Ovary (tissue), 3 donors: ENCODE measurements at regions not wholly inside any gene's neighbourhood (a gene's known extent, or its start where the extent isn't known, plus 50 kb on each side); places are given as distances from the start of the nearest gene placed in this dataset.

Experiments
- CTCF ChIP-seq, 3 donors: fragments of 450-650 bp in 2 of 3; fragments of 200-600 bp in 1 of 3; IDR thresholded peaks; one replicate each; pipeline versions ENCODE4 v1.5.1 to v1.8.0; 2016 to 2022; ENCODE audit warnings: antibody characterized with exemption in 3 of 3, mild to moderate bottlenecking in 1 of 3
- EP300 ChIP-seq: sonication (generic); formaldehyde crosslinking; IDR thresholded peaks from one replicate; pipeline ENCODE4 v1.6.1; 2017; ENCODE audit warnings: antibody characterized with exemption
- POLR2A ChIP-seq: fragments of 450-650 bp; IDR thresholded peaks from one replicate; pipeline ENCODE4 v1.6.1; 2017; ENCODE audit warnings: antibody characterized with exemption, mild to moderate bottlenecking, moderate library complexity
- donor health status: DM: no; HTN: no; CAD: no.

DNA sequence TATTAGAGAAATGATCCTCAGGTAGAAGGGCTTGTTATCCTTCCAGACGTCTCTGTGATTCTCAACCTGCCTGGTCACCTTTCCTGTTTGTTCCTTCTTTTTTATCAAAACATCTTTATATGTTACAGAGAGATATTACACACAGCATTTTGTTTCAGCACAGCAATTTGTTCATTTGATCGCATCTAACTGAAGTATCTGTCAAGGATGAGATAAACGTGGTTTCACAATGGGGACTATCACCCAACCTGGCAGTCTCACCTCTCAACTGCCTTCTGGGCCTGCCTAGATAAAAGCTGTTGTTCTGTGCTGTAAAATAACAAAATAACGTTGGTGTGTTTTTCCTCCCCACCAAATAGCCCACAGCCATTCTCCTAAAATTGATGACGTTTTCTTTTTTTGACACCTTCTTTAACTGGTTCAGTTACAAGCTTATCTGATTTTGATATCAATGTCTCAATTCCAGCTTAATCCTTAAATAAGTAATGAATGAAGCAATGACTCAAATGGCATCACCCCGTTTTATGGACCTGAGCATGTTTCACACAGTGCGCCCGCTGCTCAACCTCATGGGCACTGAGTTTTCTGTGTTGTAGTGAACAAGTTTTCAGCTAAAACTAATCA is 367.9 kb upstream of the RUNX1 start:
- TF ChIP-seq POLR2A (no peak), CTCF (IDR thresholded peaks at IDR 0.05) (no peak), EP300 (no peak)
